Activated CD8-positive, alpha-beta T cell treated with anti-CD3 and anti-CD28 coated beads, Interleukin-2, amount 10 ng/mL, durations not matched to agents 7 days and 5 days (primary cell): ENCODE measurements at regions not wholly inside any gene's neighbourhood (a gene's known extent, or its start where the extent isn't known, plus 50 kb on each side); places are given as distances from the start of the nearest gene placed in this dataset.

Experiments used
- ATAC-seq: fragments of 150-1000 bp; cut with Tn5 transposase; one replicate; pipeline ENCODE4 v1.10.0; 2021; ENCODE audit warnings: moderate library complexity
- CTCF ChIA-PET: fragments of 350-600 bp; sonication (Branson Sonifier 250); formaldehyde crosslinking; loops from one replicate; lab custom pipeline; 2021; ENCODE audit warnings: antibody characterized with exemption; lab: Charles Lee
- POLR2A ChIA-PET: fragments of 350-600 bp; sonication (Branson Sonifier 250); formaldehyde crosslinking; loops from one replicate; lab custom pipeline; 2021; ENCODE audit warnings: antibody characterized with exemption; lab: Charles Lee
- DNase-seq: peaks from one replicate; pipeline ENCODE4 v3.0.0-alpha.2; 2020
- H3K27ac Mint-ChIP-seq: one replicate; pipeline ENCODE4 v1.8.0; 2021; ENCODE audit warnings: mild to moderate bottlenecking, mixed read lengths
- H3K27me3 Mint-ChIP-seq: one replicate; pipeline ENCODE4 v1.8.0; 2021; ENCODE audit warnings: low read depth, mixed read lengths
- H3K36me3 Mint-ChIP-seq: one replicate; pipeline ENCODE4 v1.8.0; 2021; ENCODE audit warnings: low read depth, mixed read lengths
- H3K4me1 Mint-ChIP-seq: one replicate; pipeline ENCODE4 v1.8.0; 2021; ENCODE audit warnings: low read depth, mixed read lengths
- H3K4me3 Mint-ChIP-seq: one replicate; pipeline ENCODE4 v1.8.0; 2021; ENCODE audit warnings: mild to moderate bottlenecking, mixed read lengths
- H3K9me3 Mint-ChIP-seq: one replicate; pipeline ENCODE4 v1.8.0; 2022; ENCODE audit warnings: mixed read lengths; ENCODE audit not compliant: insufficient read depth

- Mint-ChIP-seq H3K27ac (no peak overlapping the region), H3K4me1 (no peaks in the 10 kb centered on the region), H3K36me3 (no peaks in the 10 kb centered on the region), H3K27me3 (no peaks in the 10 kb centered on the region), H3K4me3 (no peak overlapping the region), H3K9me3 (no peaks in the 10 kb centered on the region)
- ATAC-seq: no peak
- DNase-seq: no peak
- POLR2A ChIA-PET: interaction anchor here (0.7 kb wide), 1 partner anchor 78 kb away, joined by 3 read pairs; no protein-coding TSS in a partner anchor
- CTCF ChIA-PET: no interaction called here
These were observed 352.2 kb upstream of the FBXO33 start for GRCh38 chr14:39784461-39784860.

- Mint-ChIP-seq H3K27ac (no peak overlapping the region), H3K4me1 (no peaks in the 10 kb centered on the region), H3K9me3 (no peaks in the 10 kb centered on the region), H3K4me3 (no peak overlapping the region), H3K36me3 (no peaks in the 10 kb centered on the region), H3K27me3 (no peaks in the 10 kb centered on the region)
- POLR2A ChIA-PET: no interaction called here
- ATAC-seq (no peak), DNase-seq (no peak)
- CTCF ChIA-PET: no interaction called here
These were observed 349.2 kb upstream of the FBXO33 start for GRCh38 chr14:39781466-39781865.

DNA sequence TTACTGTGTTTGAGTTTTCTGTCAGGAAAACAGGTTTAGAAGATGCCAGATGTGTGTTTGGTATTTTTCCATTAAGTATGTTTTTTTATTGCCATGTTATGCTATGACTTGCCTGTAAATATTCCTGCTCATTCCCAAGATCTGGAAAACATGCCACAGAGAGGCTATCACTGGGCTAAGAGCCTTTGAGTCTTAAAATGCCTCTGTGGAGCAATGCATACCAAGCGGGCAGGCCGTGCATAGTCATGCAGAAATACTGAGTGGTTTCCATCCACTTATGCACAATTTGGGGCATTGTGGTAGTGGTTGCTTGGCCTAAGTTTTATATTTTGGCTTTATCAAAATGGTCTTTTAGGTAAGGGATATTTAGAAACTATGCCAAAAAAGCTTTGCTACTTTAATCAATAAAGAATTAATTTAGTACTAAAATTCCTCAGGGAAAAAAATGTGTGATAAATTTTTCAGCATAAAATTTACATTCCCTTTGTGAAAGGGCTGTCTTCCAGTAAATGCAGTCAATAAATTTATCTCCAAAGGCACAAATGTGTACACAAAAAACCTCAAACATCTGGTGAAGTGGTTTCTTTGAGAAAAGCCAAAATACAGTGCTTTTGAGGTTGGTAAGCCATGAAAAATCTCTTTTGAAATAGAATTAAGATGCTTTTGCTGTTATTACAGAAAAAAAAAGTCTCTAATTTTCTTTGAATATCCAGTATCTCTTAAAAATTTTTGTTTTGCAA lies 341.3 kb upstream of the FBXO33 start:
- no peaks in the 10 kb centered on the region for H3K9me3 Mint-ChIP-seq
- no peaks in the 10 kb centered on the region for H3K4me1 Mint-ChIP-seq
- no peak overlapping the region for H3K4me3 Mint-ChIP-seq

DNA sequence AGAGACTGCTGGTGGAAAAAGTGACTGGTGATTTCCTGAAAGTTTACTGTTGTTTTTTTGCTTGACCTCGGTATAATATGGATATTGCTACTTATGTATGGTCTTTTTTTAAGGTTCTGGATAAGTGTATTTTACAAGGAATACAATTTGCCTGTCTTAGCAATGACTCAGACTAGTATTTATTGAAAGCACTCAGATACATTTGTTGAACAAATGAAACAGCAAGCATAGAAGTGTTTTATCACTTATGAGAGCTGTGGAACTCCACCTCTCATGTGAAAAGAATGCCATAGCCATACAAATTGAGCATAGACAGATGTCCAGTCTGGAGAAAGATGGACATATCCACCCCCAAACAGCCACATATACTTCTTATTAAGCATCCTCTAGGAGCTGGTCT lies 340.4 kb upstream of the FBXO33 start:
- no peaks in the 10 kb centered on the region for H3K9me3 Mint-ChIP-seq
- H3K27ac Mint-ChIP-seq: no peak overlapping the region
- no peaks in the 10 kb centered on the region for H3K27me3 Mint-ChIP-seq
- no peak for ATAC-seq
- no peak overlapping the region for H3K4me3 Mint-ChIP-seq
- no peak for DNase-seq
- ChIA-PET POLR2A (no interaction called here), CTCF (no interaction called here)
- H3K4me1 Mint-ChIP-seq: no peaks in the 10 kb centered on the region
- no peaks in the 10 kb centered on the region for H3K36me3 Mint-ChIP-seq

More for the DNA sequence above, 341.3 kb upstream of the FBXO33 start:
- H3K27ac Mint-ChIP-seq: no peak overlapping the region
- H3K27me3 Mint-ChIP-seq: no peaks in the 10 kb centered on the region
- POLR2A ChIA-PET: no interaction called here
- H3K36me3 Mint-ChIP-seq: no peaks in the 10 kb centered on the region
- ATAC-seq (no peak), DNase-seq (no peak)
- CTCF ChIA-PET: no interaction called here

DNA sequence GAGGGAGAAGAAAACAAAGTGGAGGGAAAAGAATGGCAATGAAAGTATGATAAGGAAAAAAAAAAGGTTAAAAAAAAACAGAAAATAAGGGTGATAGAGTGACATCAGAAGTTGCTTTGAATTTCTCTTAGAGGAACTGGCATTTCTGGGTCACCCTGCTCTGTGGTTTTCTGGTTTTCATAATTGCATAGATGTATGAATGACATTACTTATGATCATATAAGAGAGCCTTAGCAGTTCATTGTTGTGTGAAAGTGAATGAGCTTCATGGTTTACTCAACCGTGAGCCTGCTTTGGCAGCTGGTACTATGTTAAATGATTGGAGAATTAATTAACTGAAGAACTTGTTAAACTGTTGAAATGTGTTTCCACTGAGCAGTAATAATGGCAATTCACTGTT lies 336.4 kb upstream of the FBXO33 start:
- H3K4me3 Mint-ChIP-seq: no peak overlapping the region
- ATAC-seq (no peak), DNase-seq (no peak)
- CTCF ChIA-PET: no interaction called here
- no peaks in the 10 kb centered on the region for H3K36me3 Mint-ChIP-seq
- H3K4me1 Mint-ChIP-seq: no peaks in the 10 kb centered on the region
- POLR2A ChIA-PET: no interaction called here
- no peaks in the 10 kb centered on the region for H3K9me3 Mint-ChIP-seq
- no peaks in the 10 kb centered on the region for H3K27me3 Mint-ChIP-seq
- H3K27ac Mint-ChIP-seq: no peak overlapping the region

DNA sequence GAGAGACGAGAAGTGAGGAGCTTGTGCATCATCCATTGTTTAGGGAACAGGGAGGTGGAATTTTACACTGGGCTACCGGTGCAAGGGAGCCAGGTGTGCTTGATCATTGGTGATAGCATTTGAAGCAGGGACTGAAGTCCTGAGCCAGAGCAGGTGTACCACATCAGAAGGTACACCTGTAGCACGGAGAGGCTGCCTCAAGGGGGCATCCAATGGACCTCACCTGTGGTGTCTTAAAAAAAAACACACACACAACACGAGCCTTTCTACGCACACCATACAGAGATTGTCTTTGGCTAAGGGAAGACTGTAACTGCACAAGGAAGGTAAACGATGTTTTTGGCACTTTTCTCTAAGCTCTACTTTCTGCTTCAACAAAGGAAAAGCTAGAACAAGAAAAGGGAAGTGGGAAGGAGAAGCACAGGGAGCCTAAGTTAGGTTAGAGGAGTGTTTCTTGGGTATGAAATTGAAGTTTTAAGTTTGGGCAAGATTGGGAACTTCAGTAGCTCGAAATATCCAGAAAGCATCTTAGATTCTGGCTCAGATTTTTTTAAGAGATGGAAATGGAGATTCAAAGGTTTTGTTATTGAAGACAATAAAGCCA lies 334.3 kb upstream of the FBXO33 start:
- H3K36me3 Mint-ChIP-seq: no peaks in the 10 kb centered on the region
- no peaks in the 10 kb centered on the region for H3K27me3 Mint-ChIP-seq
- H3K4me1 Mint-ChIP-seq: peaks cover 11% of the 10 kb centered on the region
- ChIA-PET POLR2A (no interaction called here), CTCF (no interaction called here)
- ATAC-seq: no peak
- no peak overlapping the region for H3K27ac Mint-ChIP-seq
- DNase-seq: no peak
- no peak overlapping the region for H3K4me3 Mint-ChIP-seq
- no peaks in the 10 kb centered on the region for H3K9me3 Mint-ChIP-seq

DNA sequence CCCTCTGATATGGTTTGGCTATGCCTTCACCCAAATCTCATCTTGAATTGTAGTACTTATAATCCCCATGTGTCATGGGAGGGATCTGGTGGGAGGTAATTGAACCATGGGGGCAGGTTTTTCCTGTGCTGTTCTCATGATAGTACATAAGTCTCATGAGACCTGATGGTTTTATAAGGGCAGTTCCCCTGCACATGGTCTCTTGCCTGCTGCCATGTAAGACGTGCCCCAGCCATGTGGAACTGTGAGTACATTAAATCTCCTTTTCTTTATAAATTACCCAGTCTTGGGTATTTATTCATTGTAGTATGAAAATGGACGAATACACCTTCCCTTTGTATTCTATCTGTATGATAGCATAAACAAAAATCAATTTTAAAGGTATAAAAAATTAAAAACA lies 333.4 kb upstream of the FBXO33 start:
- DNase-seq (no peak), ATAC-seq (no peak)
- H3K4me3 Mint-ChIP-seq: no peak overlapping the region
- H3K27ac Mint-ChIP-seq: no peak overlapping the region
- no peaks in the 10 kb centered on the region for H3K9me3 Mint-ChIP-seq
- no peaks in the 10 kb centered on the region for H3K27me3 Mint-ChIP-seq
- H3K36me3 Mint-ChIP-seq: no peaks in the 10 kb centered on the region
- CTCF ChIA-PET: no interaction called here
- peaks cover 11% of the 10 kb centered on the region for H3K4me1 Mint-ChIP-seq
- POLR2A ChIA-PET: no interaction called here

GRCh38 chr14:39763402-39763890 lies 331.2 kb upstream of the FBXO33 start:
- H3K27ac Mint-ChIP-seq: no peak overlapping the region
- POLR2A ChIA-PET: no interaction called here

DNA sequence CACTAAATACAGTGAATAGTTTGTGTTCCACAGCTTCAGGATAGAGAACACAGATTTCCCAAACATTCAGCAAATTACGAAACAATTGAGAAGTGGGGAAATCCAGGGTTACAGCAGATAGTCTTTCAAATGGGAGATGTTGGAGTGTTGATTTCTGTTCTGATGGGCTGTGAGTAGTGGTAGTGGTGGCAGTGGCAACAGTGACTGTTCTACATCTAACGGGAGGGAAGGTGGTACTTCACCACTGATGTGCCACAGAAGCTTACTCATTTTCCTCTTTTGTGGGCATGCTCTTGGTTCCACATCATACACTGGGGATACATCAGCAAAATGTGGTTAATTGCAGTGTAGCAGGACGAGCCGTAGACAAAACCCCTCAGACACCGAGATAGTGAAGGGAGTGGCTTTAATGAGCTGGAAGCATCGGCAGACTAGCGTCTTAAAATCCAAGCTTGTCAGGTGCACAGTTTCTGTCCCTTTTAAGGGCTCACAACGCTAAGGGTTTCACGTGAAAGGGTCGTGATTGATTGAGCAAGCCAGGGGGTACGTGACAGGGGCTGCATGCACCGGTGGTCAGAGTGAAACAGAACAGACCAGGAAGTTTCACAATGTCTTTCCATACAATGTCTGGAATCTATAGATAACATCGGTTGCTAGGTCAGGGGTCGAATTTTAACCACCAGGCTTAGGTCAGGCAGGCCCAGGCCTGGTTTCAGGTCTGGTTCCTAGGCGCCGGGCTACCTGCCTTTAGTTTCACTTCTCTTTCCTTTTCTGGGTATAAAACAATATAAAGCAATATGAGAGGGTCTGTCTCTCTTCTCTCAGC lies 330.6 kb upstream of the FBXO33 start:
- Mint-ChIP-seq H3K27ac (peak overlapping the region; percentile 44), H3K27me3 (no peaks in the 10 kb centered on the region), H3K9me3 (no peaks in the 10 kb centered on the region), H3K36me3 (no peaks in the 10 kb centered on the region), H3K4me3 (peak overlapping the region; percentile 33), H3K4me1 (peaks cover 11% of the 10 kb centered on the region)
- ChIA-PET CTCF (no interaction called here), POLR2A (no interaction called here)
- DNase-seq (peak; percentile 37), ATAC-seq (peak; percentile 67)

More at GRCh38 chr14:39763402-39763890, 331.2 kb upstream of the FBXO33 start:
- peak overlapping the region; percentile 33 for H3K4me3 Mint-ChIP-seq
- DNase-seq (no peak), ATAC-seq (no peak)
- H3K36me3 Mint-ChIP-seq: no peaks in the 10 kb centered on the region
- H3K27me3 Mint-ChIP-seq: no peaks in the 10 kb centered on the region
- H3K4me1 Mint-ChIP-seq: peaks cover 11% of the 10 kb centered on the region
- CTCF ChIA-PET: no interaction called here
- no peaks in the 10 kb centered on the region for H3K9me3 Mint-ChIP-seq

DNA sequence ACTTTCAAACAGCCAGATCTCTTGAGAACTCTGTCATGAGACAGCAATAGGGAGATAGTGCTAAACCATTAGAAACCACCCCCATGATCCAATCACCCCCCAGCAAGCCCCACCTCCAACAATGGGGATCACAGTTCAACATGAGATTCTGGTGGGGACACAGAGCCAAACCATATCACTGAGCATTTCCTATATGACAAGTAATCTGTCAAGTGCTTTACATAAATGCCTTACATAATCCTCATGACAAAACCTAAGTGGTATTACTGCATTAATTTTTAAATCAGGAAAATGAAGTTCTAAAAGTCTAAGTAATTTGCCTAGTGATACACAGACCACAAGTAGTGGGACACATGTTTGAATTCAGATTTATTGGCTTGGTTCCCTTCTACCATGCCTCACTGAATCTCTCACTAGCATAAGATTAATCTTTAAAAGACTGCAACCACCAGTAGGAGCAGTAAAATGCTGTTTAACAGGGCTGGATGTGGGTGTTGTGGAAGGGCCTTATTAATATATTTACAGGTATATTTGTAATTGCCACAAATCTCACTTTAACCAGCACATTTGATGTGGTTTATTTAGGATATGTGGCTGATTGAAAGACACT lies 323.1 kb upstream of the FBXO33 start:
- H3K4me1 Mint-ChIP-seq: no peaks in the 10 kb centered on the region
- ChIA-PET CTCF (no interaction called here), POLR2A (no interaction called here)
- H3K4me3 Mint-ChIP-seq: no peak overlapping the region
- DNase-seq (no peak), ATAC-seq (no peak)
- H3K9me3 Mint-ChIP-seq: no peaks in the 10 kb centered on the region
- no peaks in the 10 kb centered on the region for H3K27me3 Mint-ChIP-seq
- H3K36me3 Mint-ChIP-seq: no peaks in the 10 kb centered on the region
- H3K27ac Mint-ChIP-seq: no peak overlapping the region

- ChIA-PET CTCF (no interaction called here), POLR2A (no interaction called here)
- H3K27me3 Mint-ChIP-seq: no peaks in the 10 kb centered on the region
- no peaks in the 10 kb centered on the region for H3K4me1 Mint-ChIP-seq
- H3K4me3 Mint-ChIP-seq: no peak overlapping the region
- H3K9me3 Mint-ChIP-seq: no peaks in the 10 kb centered on the region
- DNase-seq (no peak), ATAC-seq (no peak)
- no peak overlapping the region for H3K27ac Mint-ChIP-seq
- H3K36me3 Mint-ChIP-seq: no peaks in the 10 kb centered on the region
These were observed 308.2 kb upstream of the FBXO33 start for GRCh38 chr14:39740454-39740853.

DNA sequence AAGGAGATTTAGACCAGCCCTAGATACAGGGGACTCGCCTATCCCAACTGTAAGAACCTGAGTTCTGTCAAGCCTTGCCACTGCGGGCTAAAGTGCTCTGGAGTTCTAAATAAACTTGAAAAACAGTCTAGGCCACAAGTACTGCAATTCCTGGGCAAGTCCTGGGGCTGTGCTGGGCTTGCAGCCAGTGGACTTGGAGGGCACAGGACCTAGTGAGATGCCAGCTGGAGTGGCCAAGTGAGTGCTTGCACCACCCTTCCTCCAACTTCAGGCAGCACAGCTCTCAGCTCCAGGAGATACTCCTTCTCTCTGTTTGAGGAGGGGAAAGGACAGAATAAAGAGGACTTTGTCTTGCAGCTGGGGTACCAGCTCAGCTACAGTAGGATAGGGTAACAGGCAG lies 307.6 kb upstream of the FBXO33 start:
- H3K4me1 Mint-ChIP-seq: no peaks in the 10 kb centered on the region
- CTCF ChIA-PET: no interaction called here

More for the DNA sequence above, 307.6 kb upstream of the FBXO33 start:
- H3K27me3 Mint-ChIP-seq: no peaks in the 10 kb centered on the region
- DNase-seq (no peak), ATAC-seq (no peak)
- H3K36me3 Mint-ChIP-seq: no peaks in the 10 kb centered on the region
- H3K4me3 Mint-ChIP-seq: no peak overlapping the region
- no peaks in the 10 kb centered on the region for H3K9me3 Mint-ChIP-seq
- no peak overlapping the region for H3K27ac Mint-ChIP-seq
- POLR2A ChIA-PET: no interaction called here
